Ovary (tissue), 3 donors: ENCODE measurements at regions not wholly inside any gene's neighbourhood (a gene's known extent, or its start where the extent isn't known, plus 50 kb on each side); places are given as distances from the start of the nearest gene placed in this dataset.

Experiments
- EP300 ChIP-seq: sonication (generic); formaldehyde crosslinking; IDR thresholded peaks from one replicate; pipeline ENCODE4 v1.6.1; 2017; ENCODE audit warnings: antibody characterized with exemption
- POLR2A ChIP-seq: fragments of 450-650 bp; IDR thresholded peaks from one replicate; pipeline ENCODE4 v1.6.1; 2017; ENCODE audit warnings: antibody characterized with exemption, mild to moderate bottlenecking, moderate library complexity
- TF ChIP-seq, protein P1 (sequence below), 3 donors: fragments of 450-650 bp in 2 of 3; fragments of 200-600 bp in 1 of 3; IDR thresholded peaks; one replicate each; pipeline versions ENCODE4 v1.5.1 to v1.8.0; 2016 to 2022; ENCODE audit warnings: antibody characterized with exemption in 3 of 3, mild to moderate bottlenecking in 1 of 3
- donor health status: DM: no; HTN: no; CAD: no.

DNA sequence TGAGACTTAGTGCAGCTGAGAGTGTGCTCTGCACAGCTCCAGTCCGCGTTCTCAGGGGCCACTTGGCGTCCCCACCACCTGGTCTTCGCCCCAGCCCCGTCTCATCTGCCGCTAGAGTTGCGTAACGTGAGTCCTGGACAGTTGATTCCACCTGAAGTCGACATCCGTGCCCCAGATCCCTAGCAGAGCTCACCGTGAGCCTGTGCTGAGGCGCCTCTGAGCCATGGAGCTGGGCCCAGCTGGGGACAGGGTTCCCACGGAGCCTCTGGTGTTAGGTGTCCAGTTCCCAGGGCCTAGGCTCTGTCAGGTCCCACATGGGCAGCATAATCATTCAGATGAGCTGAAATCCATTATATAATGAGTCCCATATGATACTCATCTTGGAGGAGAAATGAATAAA, 147.1 kb upstream of the SOX1 start:
- TF ChIP-seq, protein P1, sequence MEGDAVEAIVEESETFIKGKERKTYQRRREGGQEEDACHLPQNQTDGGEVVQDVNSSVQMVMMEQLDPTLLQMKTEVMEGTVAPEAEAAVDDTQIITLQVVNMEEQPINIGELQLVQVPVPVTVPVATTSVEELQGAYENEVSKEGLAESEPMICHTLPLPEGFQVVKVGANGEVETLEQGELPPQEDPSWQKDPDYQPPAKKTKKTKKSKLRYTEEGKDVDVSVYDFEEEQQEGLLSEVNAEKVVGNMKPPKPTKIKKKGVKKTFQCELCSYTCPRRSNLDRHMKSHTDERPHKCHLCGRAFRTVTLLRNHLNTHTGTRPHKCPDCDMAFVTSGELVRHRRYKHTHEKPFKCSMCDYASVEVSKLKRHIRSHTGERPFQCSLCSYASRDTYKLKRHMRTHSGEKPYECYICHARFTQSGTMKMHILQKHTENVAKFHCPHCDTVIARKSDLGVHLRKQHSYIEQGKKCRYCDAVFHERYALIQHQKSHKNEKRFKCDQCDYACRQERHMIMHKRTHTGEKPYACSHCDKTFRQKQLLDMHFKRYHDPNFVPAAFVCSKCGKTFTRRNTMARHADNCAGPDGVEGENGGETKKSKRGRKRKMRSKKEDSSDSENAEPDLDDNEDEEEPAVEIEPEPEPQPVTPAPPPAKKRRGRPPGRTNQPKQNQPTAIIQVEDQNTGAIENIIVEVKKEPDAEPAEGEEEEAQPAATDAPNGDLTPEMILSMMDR (IDR thresholded peaks at IDR 0.05) = no peak
- TF ChIP-seq EP300 = no peak
- TF ChIP-seq POLR2A = no peak
